DOHH2 (cell line): ENCODE measurements at regions not wholly inside any gene's neighbourhood (a gene's known extent, or its start where the extent isn't known, plus 50 kb on each side); places are given as distances from the start of the nearest gene placed in this dataset.
"Not testable (repeated sequence)": the region's sequence is repeated elsewhere in the genome, so short reads cannot be mapped to it uniquely, and the experiment has no call there.

Source experiments
- H3F3A ChIP-seq: fragments of 200-600 bp; sonication (generic), shearing (Covaris generic); 2 replicates; pipeline ENCODE4 v1.6.0; 2016; ENCODE audit warnings: antibody characterized with exemption, mild to moderate bottlenecking; ENCODE audit not compliant: control insufficient read depth, insufficient read depth
- H3K27ac ChIP-seq: fragments of 200-600 bp; sonication (generic); 2 replicates; pipeline ENCODE4 v1.5.1; 2014; ENCODE audit warnings: low read depth, mild to moderate bottlenecking, low read length, moderate library complexity
- H3K27me3 ChIP-seq: fragments of 200-600 bp; sonication (generic); 2 replicates; pipeline ENCODE4 v1.6.1; 2014; ENCODE audit warnings: mild to moderate bottlenecking, low read length, mixed read lengths; ENCODE audit not compliant: control insufficient read depth
- H3K36me3 ChIP-seq: fragments of 200-600 bp; sonication (generic); 2 replicates; pipeline ENCODE4 v1.6.1; 2014; ENCODE audit warnings: mild to moderate bottlenecking, low read length, moderate library complexity, mixed read lengths; ENCODE audit not compliant: control insufficient read depth
- H3K4me1 ChIP-seq: fragments of 200-600 bp; sonication (generic); 2 replicates; pipeline ENCODE4 v1.6.1; 2014; ENCODE audit warnings: mild to moderate bottlenecking, low read length, mixed read lengths; ENCODE audit not compliant: control insufficient read depth
- H3K4me2 ChIP-seq: fragments of 200-600 bp; sonication (generic); 2 replicates; pipeline ENCODE4 v1.6.0; 2014; ENCODE audit warnings: mild to moderate bottlenecking, low read length, moderate library complexity
- H3K4me3 ChIP-seq: fragments of 200-600 bp; sonication (generic); 2 replicates; pipeline ENCODE4 v1.5.1; 2014; ENCODE audit warnings: mild to moderate bottlenecking, low read length, mixed read lengths
- H3K79me2 ChIP-seq: fragments of 200-600 bp; sonication (generic); 2 replicates; pipeline ENCODE4 v1.6.1; 2014; ENCODE audit warnings: mild to moderate bottlenecking, low read length, mixed read lengths; ENCODE audit not compliant: control insufficient read depth
- H3K9me2 ChIP-seq: fragments of 200-600 bp; sonication (generic); replicated peaks from 2 replicates; pipeline ENCODE4 v1.6.1; 2014; ENCODE audit warnings: mild to moderate bottlenecking, low read length, mixed read lengths; ENCODE audit not compliant: control insufficient read depth
- H3K9me3 ChIP-seq: fragments of 200-600 bp; sonication (generic); 2 replicates; pipeline ENCODE4 v1.6.1; 2014; ENCODE audit warnings: antibody characterized with exemption, low read length, mixed read lengths; ENCODE audit not compliant: control insufficient read depth, insufficient read depth
- H4K20me1 ChIP-seq: fragments of 200-600 bp; sonication (generic); 2 replicates; pipeline ENCODE4 v1.6.0; 2014; ENCODE audit warnings: low read depth, mild to moderate bottlenecking, antibody characterized with exemption, low read length, moderate library complexity; ENCODE audit not compliant: control insufficient read depth, insufficient read depth
- CTCF ChIP-seq: fragments of 200-600 bp; sonication (generic); IDR thresholded peaks from one replicate; pipeline ENCODE4 v1.5.1; 2014; ENCODE audit warnings: antibody characterized with exemption, mild to moderate bottlenecking, low read depth, low read length; ENCODE audit not compliant: poor library complexity, severe bottlenecking
- EZH2phosphoT487 ChIP-seq: fragments of 200-600 bp; sonication (generic); IDR thresholded peaks from 2 replicates; pipeline ENCODE4 v1.6.1; 2017; ENCODE audit warnings: borderline replicate concordance, mild to moderate bottlenecking, antibody characterized with exemption, low read length, moderate library complexity, mixed read lengths

GRCh38 chr15:20420710-20421109, 120.9 kb downstream of the GOLGA6L6 start:
- H3K27me3 ChIP-seq, H3K9me2 ChIP-seq, H3F3A ChIP-seq, H4K20me1 ChIP-seq, H3K79me2 ChIP-seq, H3K4me3 ChIP-seq, H3K9me3 ChIP-seq, H3K36me3 ChIP-seq, H3K4me2 ChIP-seq, H3K4me1 ChIP-seq, H3K27ac ChIP-seq: not testable (repeated sequence)

- not testable (repeated sequence) for H3K4me1 ChIP-seq, H3K27ac ChIP-seq, H3K9me2 ChIP-seq, H3K27me3 ChIP-seq, H3K36me3 ChIP-seq, H3K4me3 ChIP-seq, H3K79me2 ChIP-seq, H3K4me2 ChIP-seq, H3F3A ChIP-seq, H4K20me1 ChIP-seq, H3K9me3 ChIP-seq
These were observed 125.0 kb downstream of the GOLGA6L6 start for GRCh38 chr15:20416618-20417017.

GRCh38 chr15:20409667-20410198, 131.9 kb downstream of the GOLGA6L6 start:
- not testable (repeated sequence) for H3K27ac ChIP-seq, H3K27me3 ChIP-seq, H3K9me2 ChIP-seq, H4K20me1 ChIP-seq, H3K4me1 ChIP-seq, H3F3A ChIP-seq, H3K79me2 ChIP-seq, H3K9me3 ChIP-seq, H3K4me2 ChIP-seq, H3K36me3 ChIP-seq, H3K4me3 ChIP-seq

GRCh38 chr15:20409247-20409646, 132.4 kb downstream of the GOLGA6L6 start:
- Histone ChIP-seq H3K27me3 (no peaks in the 10 kb centered on the region), H3K4me1 (no peaks in the 10 kb centered on the region), H3K36me3 (no peaks in the 10 kb centered on the region), H3K79me2 (no peaks in the 10 kb centered on the region), H3K27ac (no peak overlapping the region), H3K9me3 (no peaks in the 10 kb centered on the region), H3K4me3 (no peak overlapping the region), H4K20me1 (no peaks in the 10 kb centered on the region), H3K9me2 (no peaks in the 10 kb centered on the region), H3K4me2 (no peak overlapping the region), H3F3A (no peaks in the 10 kb centered on the region)
- no peak for TF ChIP-seq CTCF
- no peak for TF ChIP-seq EZH2phosphoT487

- H3F3A ChIP-seq: no peaks in the 10 kb centered on the region
- no peaks in the 10 kb centered on the region for H3K79me2 ChIP-seq
- H3K27me3 ChIP-seq: no peaks in the 10 kb centered on the region
- no peaks in the 10 kb centered on the region for H3K36me3 ChIP-seq
- H3K4me2 ChIP-seq: no peak overlapping the region
- H3K9me3 ChIP-seq: no peaks in the 10 kb centered on the region
- no peaks in the 10 kb centered on the region for H4K20me1 ChIP-seq
- H3K4me1 ChIP-seq: no peaks in the 10 kb centered on the region
- H3K4me3 ChIP-seq: no peak overlapping the region
- H3K27ac ChIP-seq: no peak overlapping the region
- no peaks in the 10 kb centered on the region for H3K9me2 ChIP-seq
- TF ChIP-seq CTCF (no peak), EZH2phosphoT487 (no peak)
These were observed 134.0 kb downstream of the GOLGA6L6 start for GRCh38 chr15:20407553-20407952.

- not testable (repeated sequence) for H3K9me3 ChIP-seq, H3K9me2 ChIP-seq, H3K4me2 ChIP-seq, H3K79me2 ChIP-seq, H3K27ac ChIP-seq, H3K4me3 ChIP-seq, H3F3A ChIP-seq, H3K36me3 ChIP-seq, H3K27me3 ChIP-seq, H4K20me1 ChIP-seq, H3K4me1 ChIP-seq
These were observed 137.0 kb downstream of the GOLGA6L6 start for GRCh38 chr15:20404571-20404970.

- H3K4me2 ChIP-seq, H3K9me3 ChIP-seq, H3K36me3 ChIP-seq, H3K27me3 ChIP-seq, H3K79me2 ChIP-seq, H3K4me1 ChIP-seq, H3K9me2 ChIP-seq, H4K20me1 ChIP-seq, H3K27ac ChIP-seq, H3K4me3 ChIP-seq, H3F3A ChIP-seq: not testable (repeated sequence)
These were observed 139.0 kb downstream of the GOLGA6L6 start for GRCh38 chr15:20402586-20402985.
